Bronchial epithelial cell (primary cell): ENCODE measurements at regions not wholly inside any gene's neighbourhood (a gene's known extent, or its start where the extent isn't known, plus 50 kb on each side); places are given as distances from the start of the nearest gene placed in this dataset.

Experiments
- DNase-seq: peaks from one replicate; pipeline ENCODE4 v3.0.0-alpha.2; 2010; ENCODE audit warnings: low read depth
- FAIRE-seq: peaks from 2 replicates; lab custom pipeline; 2011; peaks lifted over from hg19 to GRCh38; lab: Jason Lieb, UNC
- H3K27me3 ChIP-seq: 2 replicates; pipeline ENCODE4 v1.5.1; 2011; ENCODE audit warnings: low read length; ENCODE audit not compliant: control insufficient read depth, insufficient read depth
- H3K36me3 ChIP-seq: 2 replicates; pipeline ENCODE4 v1.5.1; 2011; ENCODE audit warnings: low read length; ENCODE audit not compliant: control insufficient read depth, insufficient read depth
- H3K4me3 ChIP-seq: 2 replicates; pipeline ENCODE4 v1.5.1; 2011; ENCODE audit warnings: mild to moderate bottlenecking, low read depth, low read length, control low read depth
- TF ChIP-seq, protein P1 (sequence below): IDR thresholded peaks from 2 replicates; pipeline ENCODE4 v1.5.1; 2011; ENCODE audit warnings: mild to moderate bottlenecking, moderate library complexity, low read length, control low read depth, inconsistent platforms; ENCODE audit not compliant: insufficient read depth, severe bottlenecking

GRCh38 chr7:22895828-22896165 lies 73.1 kb upstream of the TOMM7 start:
- Histone ChIP-seq H3K36me3 (no peaks in the 10 kb centered on the region), H3K4me3 (no peak overlapping the region), H3K27me3 (no peaks in the 10 kb centered on the region)
- FAIRE-seq = no peak
- TF ChIP-seq, protein P1, sequence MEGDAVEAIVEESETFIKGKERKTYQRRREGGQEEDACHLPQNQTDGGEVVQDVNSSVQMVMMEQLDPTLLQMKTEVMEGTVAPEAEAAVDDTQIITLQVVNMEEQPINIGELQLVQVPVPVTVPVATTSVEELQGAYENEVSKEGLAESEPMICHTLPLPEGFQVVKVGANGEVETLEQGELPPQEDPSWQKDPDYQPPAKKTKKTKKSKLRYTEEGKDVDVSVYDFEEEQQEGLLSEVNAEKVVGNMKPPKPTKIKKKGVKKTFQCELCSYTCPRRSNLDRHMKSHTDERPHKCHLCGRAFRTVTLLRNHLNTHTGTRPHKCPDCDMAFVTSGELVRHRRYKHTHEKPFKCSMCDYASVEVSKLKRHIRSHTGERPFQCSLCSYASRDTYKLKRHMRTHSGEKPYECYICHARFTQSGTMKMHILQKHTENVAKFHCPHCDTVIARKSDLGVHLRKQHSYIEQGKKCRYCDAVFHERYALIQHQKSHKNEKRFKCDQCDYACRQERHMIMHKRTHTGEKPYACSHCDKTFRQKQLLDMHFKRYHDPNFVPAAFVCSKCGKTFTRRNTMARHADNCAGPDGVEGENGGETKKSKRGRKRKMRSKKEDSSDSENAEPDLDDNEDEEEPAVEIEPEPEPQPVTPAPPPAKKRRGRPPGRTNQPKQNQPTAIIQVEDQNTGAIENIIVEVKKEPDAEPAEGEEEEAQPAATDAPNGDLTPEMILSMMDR = no peak
- DNase-seq = no peak

DNA sequence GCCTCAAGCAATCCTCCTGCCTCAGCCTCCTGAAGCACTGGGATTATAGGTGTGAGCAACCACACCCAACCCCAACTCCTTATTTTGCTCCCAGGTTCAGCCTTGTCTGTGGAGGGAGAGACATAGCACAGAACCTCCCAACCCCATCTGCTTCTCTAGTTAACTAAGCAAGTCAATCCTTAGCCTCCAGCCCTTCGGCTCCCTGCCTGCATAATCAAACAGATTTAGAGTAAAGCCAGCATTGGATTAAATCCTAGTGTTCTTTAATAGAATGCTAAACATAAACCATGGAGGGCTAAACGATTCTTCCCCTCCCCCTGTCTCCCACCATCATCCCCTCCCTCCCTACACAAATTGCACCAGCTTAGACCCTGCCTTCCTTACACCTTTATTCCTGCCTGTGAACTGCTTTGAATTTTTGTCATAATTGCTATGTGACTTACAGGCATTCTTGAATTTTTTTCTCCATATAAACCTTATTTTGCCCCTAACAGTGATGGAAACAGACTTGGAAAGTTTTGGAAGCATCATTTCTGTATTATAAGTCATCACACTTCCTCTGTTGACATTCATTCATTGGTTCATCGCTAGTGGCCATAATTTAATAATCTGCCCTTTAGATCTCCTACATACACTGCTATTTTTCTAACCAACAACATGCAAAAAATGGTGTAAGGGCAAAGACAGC lies 72.6 kb upstream of the TOMM7 start:
- Histone ChIP-seq H3K4me3 (no peak overlapping the region), H3K27me3 (no peaks in the 10 kb centered on the region), H3K36me3 (no peaks in the 10 kb centered on the region)
- FAIRE-seq = no peak
- TF ChIP-seq, protein P1 = no peak
- no peak for DNase-seq

- Histone ChIP-seq H3K36me3 (no peaks in the 10 kb centered on the region), H3K27me3 (no peaks in the 10 kb centered on the region), H3K4me3 (no peak overlapping the region)
- no peak for FAIRE-seq
- TF ChIP-seq, protein P1 = no peak
- no peak for DNase-seq
Observed at GRCh38 chr7:22894546-22894945, 71.9 kb upstream of the TOMM7 start.

DNA sequence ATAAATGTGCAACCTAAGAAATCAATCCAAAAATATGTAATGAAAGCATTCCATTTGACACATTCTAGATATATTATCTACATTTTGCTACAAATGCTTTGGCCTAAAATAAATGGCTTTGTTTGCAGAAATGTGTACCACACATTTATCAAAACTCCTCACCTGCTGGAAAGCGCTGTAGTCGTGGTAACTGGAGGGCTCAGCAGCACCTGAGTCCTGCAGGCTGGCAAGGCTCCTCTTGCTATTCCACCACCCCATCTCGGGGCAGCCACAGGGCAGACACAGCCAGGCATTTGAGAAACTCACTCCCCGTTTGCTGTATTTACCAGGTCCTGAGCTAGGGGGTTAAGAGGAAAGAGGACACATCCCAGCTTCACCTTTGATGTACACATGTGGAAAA lies 68.1 kb upstream of the TOMM7 start:
- H3K4me3 ChIP-seq = no peak overlapping the region
- no peaks in the 10 kb centered on the region for H3K36me3 ChIP-seq
- TF ChIP-seq, protein P1 = no peak
- no peak for DNase-seq
- FAIRE-seq = no peak
- H3K27me3 ChIP-seq = no peaks in the 10 kb centered on the region

DNA sequence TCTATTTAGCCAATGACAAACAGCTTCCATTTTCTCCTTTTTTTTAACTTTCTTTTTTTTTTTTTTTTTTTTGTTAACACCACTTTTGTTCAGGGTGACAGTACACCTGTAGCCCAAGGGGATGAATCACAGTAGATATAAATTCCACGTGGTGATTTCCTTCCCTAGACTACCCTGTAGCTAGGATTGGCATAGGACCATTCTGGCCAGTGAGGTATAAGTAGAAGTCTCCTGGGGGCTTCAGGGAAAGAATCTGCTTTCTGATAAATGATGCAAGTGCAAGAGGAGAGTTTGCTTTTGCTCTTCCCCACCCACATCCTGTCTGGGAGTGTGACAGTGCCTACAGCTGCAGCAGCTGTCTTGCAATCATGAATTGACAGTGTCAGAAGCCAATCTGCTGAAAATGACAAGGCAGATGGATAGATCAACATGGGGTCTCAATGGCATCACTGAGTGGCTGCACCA lies 63.2 kb upstream of the TOMM7 start:
- no peaks in the 10 kb centered on the region for H3K27me3 ChIP-seq
- TF ChIP-seq, protein P1 = no peak
- no peak for DNase-seq
- no peak for FAIRE-seq
- no peak overlapping the region for H3K4me3 ChIP-seq
- H3K36me3 ChIP-seq = no peaks in the 10 kb centered on the region
